HG03060 (cell line): ENCODE measurements at regions not wholly inside any gene's neighbourhood (a gene's known extent, or its start where the extent isn't known, plus 50 kb on each side); places are given as distances from the start of the nearest gene placed in this dataset.

Source experiments
- ATAC-seq: cut with Tn5 transposase; IDR thresholded peaks from one replicate; pipeline ENCODE4 v1.9.1; 2021; ENCODE audit warnings: low read depth, moderate number of reproducible peaks; ENCODE audit not compliant: unreplicated experiment

- no peak for ATAC-seq
These were observed 547.6 kb downstream of the BNC2 start for GRCh38 chr9:16322849-16323248.

GRCh38 chr9:16325966-16326365 is 544.5 kb downstream of the BNC2 start:
- no peak for ATAC-seq

- ATAC-seq, result no peak
These were observed 542.1 kb downstream of the BNC2 start for GRCh38 chr9:16328349-16328748.

- ATAC-seq, result no peak
These were observed 540.8 kb downstream of the BNC2 start for GRCh38 chr9:16329671-16330113.

GRCh38 chr9:16331031-16331430 is 539.4 kb downstream of the BNC2 start:
- no peak for ATAC-seq

- ATAC-seq, result no peak
These were observed 538.9 kb downstream of the BNC2 start for GRCh38 chr9:16331527-16331926.

- ATAC-seq, result no peak
These were observed 536.8 kb downstream of the BNC2 start for GRCh38 chr9:16333691-16334090.

GRCh38 chr9:16335788-16336580 is 534.5 kb downstream of the BNC2 start:
- no peak for ATAC-seq

GRCh38 chr9:16336833-16337232 is 533.6 kb downstream of the BNC2 start:
- ATAC-seq, result no peak

- ATAC-seq, result no peak
These were observed 533.0 kb downstream of the BNC2 start for GRCh38 chr9:16337322-16338029.

GRCh38 chr9:16341177-16341576 is 529.3 kb downstream of the BNC2 start:
- no peak for ATAC-seq

GRCh38 chr9:16342246-16343020 is 528.0 kb downstream of the BNC2 start:
- no peak for ATAC-seq

GRCh38 chr9:16343249-16344237 is 526.9 kb downstream of the BNC2 start:
- no peak for ATAC-seq

- ATAC-seq, result no peak
These were observed 526.1 kb downstream of the BNC2 start for GRCh38 chr9:16344343-16344742.

- no peak for ATAC-seq
These were observed 524.6 kb downstream of the BNC2 start for GRCh38 chr9:16345902-16346301.

GRCh38 chr9:16347886-16348285 is 522.6 kb downstream of the BNC2 start:
- ATAC-seq, result no peak

- no peak for ATAC-seq
These were observed 521.9 kb downstream of the BNC2 start for GRCh38 chr9:16348531-16348930.

- no peak for ATAC-seq
These were observed 518.2 kb downstream of the BNC2 start for GRCh38 chr9:16352251-16352650.

- ATAC-seq, result no peak
These were observed 517.6 kb downstream of the BNC2 start for GRCh38 chr9:16352791-16353401.
